Left cardiac atrium (tissue), 4 donors: ENCODE measurements at regions not wholly inside any gene's neighbourhood (a gene's known extent, or its start where the extent isn't known, plus 50 kb on each side); places are given as distances from the start of the nearest gene placed in this dataset.
A peak's percentile ranks its signal among the peaks of the same experiment; 100 is the strongest.

Experiments
- ATAC-seq, 2 donors: fragments of 200-7000 bp; cut with Tn5 transposase; one replicate each; pipeline ENCODE4 v1.9.1; 2020; ENCODE audit warnings: mild to moderate bottlenecking in 2 of 2, moderate library complexity in 2 of 2
- DNase-seq: peaks from one replicate; pipeline ENCODE4 v3.0.0-alpha.2; 2020
- intact Hi-C, 2 donors: fragments of 100-400 bp; cut with DNase I; formaldehyde crosslinking; loops; one replicate each; pipeline versions ENCODE4 v1.14.1 to v1.15.1; 2022 to 2023
- donor health status: DM: no; HTN: yes; CAD: no.
- donor health status: DM: no; HTN: yes; CAD: no; lungs with severe emphysema.
- donor health status: DM: yes; HTN: yes; CAD: no.
- donor health status: Dilated cardiomyopathy.

DNA sequence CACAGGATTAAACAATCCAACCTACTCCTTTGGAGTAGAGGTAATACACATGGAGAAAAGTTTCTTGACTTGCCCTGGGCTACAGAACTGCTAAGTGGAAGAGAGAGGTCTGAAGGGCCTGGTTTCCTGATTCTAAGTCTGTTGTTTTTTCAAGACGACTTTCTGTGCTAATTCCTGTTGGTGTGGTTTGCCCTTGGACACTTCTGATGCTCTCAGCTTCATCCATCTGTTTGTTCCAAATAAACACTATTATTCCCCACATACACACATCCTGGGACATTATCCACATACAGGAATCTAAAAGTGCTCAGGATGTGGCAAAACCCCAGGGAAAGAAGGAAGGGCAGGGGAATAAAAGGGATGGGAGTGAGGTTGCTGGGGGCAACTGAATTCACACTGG is 393.5 kb upstream of the TBL1XR1 start:
- ATAC-seq: no peak
- no peak for DNase-seq
- intact Hi-C loops: loop anchor here in 1 of 2 donors (10.0 kb wide), 1 partner anchor 226 kb away; no protein-coding TSS in a partner anchor

- DNase-seq (no peak), ATAC-seq (peak; percentile 62 to 79)
- intact Hi-C loops: loop anchor here in 1 of 2 donors (10.0 kb wide), 1 partner anchor 227 kb away; no protein-coding TSS in a partner anchor
Observed at GRCh38 chr3:177591379-177591778, 394.1 kb upstream of the TBL1XR1 start.

DNA sequence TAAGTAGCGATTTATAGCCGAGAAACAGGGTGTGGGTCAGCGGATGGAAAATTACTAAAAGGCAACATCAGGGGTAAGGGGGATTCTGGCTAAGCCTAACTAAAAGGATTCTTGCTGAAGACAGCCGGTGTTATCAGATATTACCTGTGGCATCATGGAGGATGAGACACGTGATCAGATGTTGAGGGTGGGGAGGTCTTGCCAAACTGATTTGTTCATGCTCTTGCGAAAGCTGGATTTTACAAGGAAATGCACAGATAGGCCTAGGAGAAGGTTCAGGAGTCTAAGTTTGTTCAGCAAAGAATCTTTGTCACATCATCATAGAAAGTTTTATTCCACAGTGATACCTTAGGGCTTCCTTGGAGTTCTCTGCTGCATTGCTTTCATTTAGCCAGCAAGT is 396.8 kb upstream of the TBL1XR1 start:
- ATAC-seq (no peak), DNase-seq (no peak)
- intact Hi-C loops: loop anchor here in 1 of 2 donors (10.0 kb wide), 1 partner anchor 229 kb away; no protein-coding TSS in a partner anchor

- DNase-seq: no peak
- ATAC-seq: no peak
- intact Hi-C loops: loop anchor here in 1 of 2 donors (10.0 kb wide), 1 partner anchor 231 kb away; no protein-coding TSS in a partner anchor
Observed at GRCh38 chr3:177595530-177596188, 398.4 kb upstream of the TBL1XR1 start.

DNA sequence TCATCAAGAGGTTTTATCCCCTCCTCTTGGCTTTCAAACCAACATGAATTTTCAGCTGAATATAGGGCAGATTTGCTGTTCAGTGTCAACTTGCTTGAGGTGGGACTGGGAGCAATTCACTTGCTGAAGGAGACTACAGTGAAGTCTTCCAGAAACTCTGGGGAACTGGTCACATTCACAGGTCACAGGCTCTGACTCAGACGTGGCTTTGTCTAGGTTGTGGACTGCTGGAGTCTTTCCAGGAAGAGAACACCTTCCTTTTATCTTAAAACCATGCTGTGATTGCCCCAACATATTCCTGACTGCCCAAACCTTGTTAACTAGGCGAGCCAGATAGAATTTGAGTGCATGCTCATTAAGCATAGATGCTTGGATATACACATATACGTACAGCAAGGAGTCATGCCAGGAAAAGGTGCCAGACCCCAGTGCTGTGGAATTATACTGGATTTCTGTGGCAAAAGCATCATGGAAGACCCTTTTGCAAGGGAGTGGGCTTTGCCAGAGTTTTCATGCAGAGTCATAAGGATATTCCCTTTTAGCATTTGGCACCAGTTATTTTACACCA is 399.1 kb upstream of the TBL1XR1 start:
- intact Hi-C loops: loop anchor here in 1 of 2 donors (10.0 kb wide), 1 partner anchor 232 kb away; no protein-coding TSS in a partner anchor
- DNase-seq (no peak), ATAC-seq (no peak)

- peak; percentile 45 to 47 for ATAC-seq
- no peak for DNase-seq
- intact Hi-C loops: loop anchor here in 1 of 2 donors (10.0 kb wide), 1 partner anchor 232 kb away; no protein-coding TSS in a partner anchor
Observed at GRCh38 chr3:177596816-177597271, 399.6 kb upstream of the TBL1XR1 start.

DNA sequence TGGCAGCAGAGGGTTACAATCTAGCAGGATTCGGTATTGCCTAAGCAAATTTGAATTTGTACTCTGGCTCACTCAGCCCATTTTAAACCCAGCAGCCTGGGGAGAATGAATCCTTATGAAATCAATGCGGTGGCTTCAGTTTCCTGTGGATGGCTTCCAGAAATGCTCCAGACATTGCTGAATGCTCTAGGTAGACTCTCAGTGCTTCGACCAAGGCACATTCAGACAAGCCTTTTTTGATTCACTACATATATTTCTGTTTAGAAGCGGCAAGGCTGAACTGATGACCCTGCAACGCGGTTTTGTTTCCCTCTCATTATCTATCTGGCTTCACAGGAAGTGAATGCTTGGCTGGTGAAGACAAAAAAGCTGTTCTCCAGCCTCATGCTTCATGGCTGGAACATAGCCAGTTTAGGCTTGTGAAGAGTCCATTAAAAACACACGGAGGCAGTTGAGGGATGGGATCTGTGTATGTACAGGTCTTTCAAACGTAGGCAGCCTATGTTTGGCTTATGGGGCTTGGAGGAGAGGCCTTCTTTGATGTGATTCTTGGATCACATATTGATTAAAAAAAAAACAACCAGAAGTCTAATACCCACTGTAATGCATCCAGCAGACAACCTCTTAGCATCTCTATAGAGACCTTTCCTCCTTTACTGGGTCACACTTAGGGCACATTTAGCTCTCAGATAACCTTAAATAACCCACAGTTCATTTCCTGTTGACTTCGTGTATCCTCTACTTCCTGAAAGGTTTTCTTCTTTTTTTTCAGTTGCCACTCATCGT is 400.2 kb upstream of the TBL1XR1 start:
- intact Hi-C loops: loop anchor here in 1 of 2 donors (10.0 kb wide), 1 partner anchor 233 kb away; no protein-coding TSS in a partner anchor
- ATAC-seq (peak; percentile 78 to 79), DNase-seq (peak; percentile 36)

- DNase-seq (no peak), ATAC-seq (peak in 1 of 2 donors; percentile 4)
- intact Hi-C loops: loop anchor here in 1 of 2 donors (10.0 kb wide), 1 partner anchor 233 kb away; no protein-coding TSS in a partner anchor
Observed at GRCh38 chr3:177598097-177598833, 401.0 kb upstream of the TBL1XR1 start.

- intact Hi-C loops: loop anchor here in 1 of 2 donors (10.0 kb wide), 1 partner anchor 235 kb away; no protein-coding TSS in a partner anchor
- DNase-seq (no peak), ATAC-seq (no peak)
Observed at GRCh38 chr3:177599326-177599725, 402.0 kb upstream of the TBL1XR1 start.

- intact Hi-C loops: loop anchor here in 1 of 2 donors (10.0 kb wide), 1 partner anchor 235 kb away; no protein-coding TSS in a partner anchor
- DNase-seq (no peak), ATAC-seq (no peak)
Observed at GRCh38 chr3:177599837-177600236, 402.6 kb upstream of the TBL1XR1 start.

GRCh38 chr3:177600411-177600810 is 403.1 kb upstream of the TBL1XR1 start:
- no peak for DNase-seq
- intact Hi-C loops: no loop called here
- ATAC-seq: no peak

- ATAC-seq (no peak), DNase-seq (no peak)
- intact Hi-C loops: no loop called here
Observed at GRCh38 chr3:177601152-177601551, 403.9 kb upstream of the TBL1XR1 start.

DNA sequence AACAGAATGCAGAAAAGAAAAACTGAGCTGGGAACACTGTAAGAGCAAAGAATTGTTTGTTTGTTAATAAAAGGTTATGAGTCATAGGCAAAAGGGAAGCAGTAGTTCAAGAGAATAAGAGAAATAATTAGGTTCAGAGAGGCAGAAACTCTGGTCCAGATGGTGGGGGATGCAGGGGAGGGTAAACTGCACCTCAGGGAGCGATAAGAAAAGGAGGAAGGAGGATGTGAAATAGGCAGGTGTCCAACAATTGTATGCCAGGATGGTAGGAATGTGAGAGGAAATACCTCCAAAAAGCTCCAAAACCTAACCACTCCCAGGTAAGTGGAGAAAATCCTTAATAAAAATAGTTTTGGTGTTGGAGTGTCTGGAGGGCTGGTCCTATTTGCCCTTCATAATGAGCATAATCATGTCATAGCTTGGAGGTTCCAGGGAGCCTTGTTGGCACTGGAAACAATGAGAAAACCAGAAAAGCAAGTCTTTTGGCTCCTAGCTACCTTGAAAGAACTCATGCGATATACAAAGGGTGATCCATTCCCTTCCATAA is 405.4 kb upstream of the TBL1XR1 start:
- ATAC-seq: peak in 1 of 2 donors; percentile 54

DNA sequence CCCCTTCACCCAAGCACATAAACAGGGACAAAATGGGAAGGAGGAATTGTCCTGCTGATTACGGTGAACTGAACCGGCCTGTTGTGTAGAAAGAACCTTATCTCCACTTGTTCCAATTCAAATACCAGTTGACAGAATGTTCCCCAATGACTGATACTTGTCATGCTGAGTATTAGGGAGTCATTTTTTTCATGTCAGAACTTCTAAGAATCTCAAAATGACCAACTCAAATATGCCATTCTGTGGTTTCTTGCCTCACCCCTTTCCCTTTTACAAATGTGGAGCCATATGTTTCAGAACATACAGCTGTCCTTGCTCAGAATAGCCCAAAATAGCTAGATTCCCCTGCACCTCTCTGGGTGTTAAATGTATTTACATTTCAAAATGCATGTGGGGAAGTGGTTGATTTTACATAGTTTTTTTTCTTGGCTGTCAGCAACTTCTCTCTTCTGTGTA is 405.9 kb upstream of the TBL1XR1 start:
- DNase-seq (no peak), ATAC-seq (peak; percentile 8 to 20)
- intact Hi-C loops: no loop called here

More for the DNA sequence above, 405.4 kb upstream of the TBL1XR1 start:
- no peak for DNase-seq
- intact Hi-C loops: no loop called here

DNA sequence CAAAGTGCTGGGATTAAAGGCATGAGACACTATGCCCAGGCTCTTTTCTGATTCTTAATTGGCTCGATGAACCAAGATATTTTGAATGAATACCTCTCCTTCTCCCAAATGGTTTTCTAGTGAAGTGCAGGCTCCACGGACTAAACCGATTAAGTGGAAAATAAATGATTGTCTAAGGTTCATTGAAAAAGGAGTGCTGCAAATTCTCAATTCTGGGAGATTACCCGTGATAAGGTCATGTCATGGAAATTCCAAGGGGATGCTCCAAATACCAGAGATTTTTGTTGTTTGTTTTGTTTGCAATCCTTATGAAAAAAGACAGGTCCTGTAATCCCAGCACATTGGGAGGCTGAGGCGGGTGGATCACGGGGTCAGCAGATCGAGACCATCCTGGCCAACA is 406.9 kb upstream of the TBL1XR1 start:
- DNase-seq (no peak), ATAC-seq (no peak)
- intact Hi-C loops: no loop called here

- intact Hi-C loops: no loop called here
- DNase-seq (no peak), ATAC-seq (no peak)
Observed at GRCh38 chr3:177606891-177607290, 409.6 kb upstream of the TBL1XR1 start.

DNA sequence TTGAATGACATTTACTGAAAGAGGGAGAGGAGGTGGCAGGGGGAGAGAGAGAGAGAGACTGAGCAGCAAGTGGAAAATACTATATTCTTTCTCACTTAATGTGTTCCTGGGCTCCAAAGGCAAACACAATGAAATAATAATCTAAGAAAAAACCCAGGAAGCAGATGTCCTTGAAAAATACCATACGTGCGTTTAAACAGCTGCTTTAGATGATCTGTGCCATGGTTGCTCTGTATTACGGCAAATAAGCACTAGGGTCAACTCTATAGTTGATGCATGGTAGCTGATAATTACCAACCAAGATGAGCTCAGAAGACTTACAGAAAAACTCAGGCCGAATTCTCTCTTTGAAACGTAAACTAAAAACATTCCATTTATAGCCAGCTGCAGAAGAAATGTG is 410.3 kb upstream of the TBL1XR1 start:
- no peak for DNase-seq
- intact Hi-C loops: no loop called here
- ATAC-seq: no peak

DNA sequence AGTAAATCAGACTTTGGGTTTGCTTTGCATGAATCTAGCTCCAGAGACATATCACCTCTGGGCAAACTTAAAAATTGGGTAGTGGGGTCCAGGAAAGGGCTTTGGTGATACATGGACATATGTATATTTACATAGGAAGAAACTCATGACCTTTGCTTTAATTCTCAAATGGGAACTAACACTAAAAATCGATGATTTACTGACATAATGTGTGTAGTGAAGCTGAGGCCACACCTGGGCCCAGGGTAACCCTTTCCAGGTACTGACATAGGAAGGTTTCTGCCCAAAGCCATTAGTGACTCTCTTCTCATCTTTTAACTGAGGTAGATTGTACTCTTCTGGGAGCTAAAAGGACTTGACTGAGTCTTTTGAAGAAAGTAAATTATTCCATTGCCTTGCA is 411.2 kb upstream of the TBL1XR1 start:
- ATAC-seq: no peak
- DNase-seq: no peak
- intact Hi-C loops: no loop called here
